ENCODE measurements at regions not wholly inside any gene's neighbourhood (a gene's known extent, or its start where the extent isn't known, plus 50 kb on each side); places are given as distances from the start of the nearest gene placed in this dataset.

DNA sequence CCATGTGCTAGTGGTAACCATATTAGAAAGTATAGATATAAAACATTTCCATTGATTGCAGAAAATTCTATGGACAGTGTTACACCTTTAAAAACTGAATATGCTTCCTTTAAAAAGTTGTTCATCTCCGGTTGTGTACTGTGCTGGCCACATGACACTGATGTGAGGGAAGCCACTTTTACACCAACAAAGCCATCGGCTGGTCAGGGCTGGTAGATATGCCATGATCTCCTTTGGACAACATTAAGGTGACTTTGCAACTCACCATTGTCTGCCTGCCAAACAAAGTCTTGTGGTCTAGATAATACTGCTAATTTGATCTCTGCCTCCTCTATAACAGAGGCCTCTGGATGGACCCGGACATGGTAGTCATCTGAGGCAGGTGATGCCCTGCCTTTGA lies 156.0 kb upstream of the RARB start:
- WGBS, 2 experiments (ENCODE audit: extremely low coverage in 1 of 2, insufficient coverage in 1 of 2, insufficient read length in 1 of 2, insufficient replicate concordance in 2 of 2, low coverage in 1 of 2, low lambda C conversion rate in 2 of 2, missing lambda C conversion rate in 1 of 2), result 98% methylated on average over 3 of the region's 3 CpGs; no CpG with 5 or more reads in 1 of the 2 experiments
- H3K9ac ChIP-seq (replicated peaks in 1 of 4; ENCODE audit: extremely low read depth in 1 of 4, low read depth in 3 of 4, low read length in 3 of 4), result no peak overlapping the region
- H3K27ac ChIP-seq (ENCODE audit: low read depth, low read length), result no peak overlapping the region
- no peak overlapping the region for H4K5ac ChIP-seq (ENCODE audit: insufficient read length, low read depth, low read length)
- CTCF ChIA-PET (ENCODE audit: partially characterized antibody), result no interaction called here
- H3K4ac ChIP-seq (replicated peaks; ENCODE audit: insufficient read length, low read depth, low read length), result no peak overlapping the region
- no peaks in the 10 kb centered on the region for H3K23me2 ChIP-seq (ENCODE audit: low read depth, low read length)
- no peak overlapping the region for H2BK5ac ChIP-seq (ENCODE audit: low read depth, low read length)
- FAIRE-seq (no peak), DNase-seq (ENCODE audit: low read depth in 1 of 2, low spot score in 2 of 2) (no peak)
- POLR2A ChIA-PET (ENCODE audit: partially characterized antibody), result interaction anchor here (1.2 kb wide), 1 partner anchor 8 kb away, joined by 3 read pairs; no protein-coding TSS in a partner anchor
- H2AFZ ChIP-seq (ENCODE audit: low read length), result no peak overlapping the region
- H3K4me3 ChIP-seq (ENCODE audit: extremely low read depth in 1 of 4, insufficient read depth in 2 of 4, low read depth in 3 of 4, low read length in 4 of 4), result no peak overlapping the region
- H2BK15ac ChIP-seq (ENCODE audit: low read length), result no peak overlapping the region
- no peak overlapping the region for H2AK5ac ChIP-seq (ENCODE audit: low read depth, low read length)
- H4K91ac ChIP-seq (replicated peaks; ENCODE audit: insufficient read length, low read length), result no peak overlapping the region
- H3K79me2 ChIP-seq (ENCODE audit: control insufficient read depth in 1 of 2, insufficient read depth in 2 of 2, low read length in 2 of 2), result no peaks in the 10 kb centered on the region
- H3K18ac ChIP-seq (ENCODE audit: extremely low read depth, low read length), result no peak overlapping the region
- H2BK12ac ChIP-seq (ENCODE audit: low read depth, low read length), result no peak overlapping the region
- H3K9me3 ChIP-seq (ENCODE audit: insufficient read depth in 2 of 2, low read depth in 1 of 2, low read length in 1 of 2), result no peaks in the 10 kb centered on the region
- H3K14ac ChIP-seq (ENCODE audit: insufficient read length), result no peak overlapping the region
- H4K20me1 ChIP-seq (replicated peaks in 1 of 2; ENCODE audit: control insufficient read depth in 1 of 2, insufficient read depth in 2 of 2, low read length in 2 of 2), result no peaks in the 10 kb centered on the region
- no peak overlapping the region for H4K8ac ChIP-seq (ENCODE audit: extremely low read depth, insufficient read depth, low read length)
- no peak overlapping the region for H3K23ac ChIP-seq (ENCODE audit: insufficient read length)
- H2BK120ac ChIP-seq (replicated peaks; ENCODE audit: low read depth, low read length), result no peak overlapping the region
- H3K4me1 ChIP-seq (replicated peaks in 1 of 4; ENCODE audit: control insufficient read depth in 3 of 4, insufficient read depth in 4 of 4, low read length in 3 of 4), result no peaks in the 10 kb centered on the region; a peak in 1 of 7 replicates
- no peaks in the 10 kb centered on the region for H3K79me1 ChIP-seq (ENCODE audit: low read depth, low read length)
- no peaks in the 10 kb centered on the region for H3K27me3 ChIP-seq (replicated peaks in 1 of 4; ENCODE audit: control insufficient read depth in 3 of 4, extremely low read depth in 1 of 4, insufficient read depth in 3 of 4, low read length in 3 of 4)
- no peak overlapping the region for H3K56ac ChIP-seq (replicated peaks; ENCODE audit: insufficient read length, low read depth, low read length)
- no peak for TF ChIP-seq TBP (IDR thresholded peaks at IDR 0.05; ENCODE audit: low read depth, low read length)
- no peak for TF ChIP-seq CBX5 (IDR thresholded peaks at IDR 0.05; ENCODE audit: low read depth, low read length)
- no peak for TF ChIP-seq KDM1A (IDR thresholded peaks at IDR 0.05; ENCODE audit: borderline replicate concordance, low read length)
- TF ChIP-seq RFX5 (IDR thresholded peaks at IDR 0.05; ENCODE audit: borderline replicate concordance, low read depth, low read length), result no peak
- TF ChIP-seq TCF12 (IDR thresholded peaks at IDR 0.05; ENCODE audit: low read depth, low read length), result no peak
- no peak for TF ChIP-seq CHD1 (IDR thresholded peaks at IDR 0.05; ENCODE audit: low read depth, low read length)
- TF ChIP-seq EZH2 (IDR thresholded peaks at IDR 0.05; ENCODE audit: low read depth, low read length, severe bottlenecking), result no peak
- H3K4me2 ChIP-seq (ENCODE audit: insufficient read depth in 1 of 2, low read depth in 2 of 2, low read length in 2 of 2), result no peak overlapping the region
- no peaks in the 10 kb centered on the region for H3K36me3 ChIP-seq (ENCODE audit: control insufficient read depth in 2 of 4, insufficient read depth in 4 of 4, low read length in 3 of 4)
- H2BK20ac ChIP-seq (ENCODE audit: low read length), result no peak overlapping the region

Measured in H1 (cell line).